OCI-LY3 (cell line): ENCODE measurements at regions not wholly inside any gene's neighbourhood (a gene's known extent, or its start where the extent isn't known, plus 50 kb on each side); places are given as distances from the start of the nearest gene placed in this dataset.

Experiments used
- H2AFZ ChIP-seq: fragments of 200-600, 300-600 bp; shearing (Covaris generic); 2 replicates; pipeline ENCODE4 v1.6.0; 2014; ENCODE audit warnings: antibody characterized with exemption, low read depth, low read length
- H3K27ac ChIP-seq: fragments of 200-600, 300-600 bp; sonication (generic); 2 replicates; pipeline ENCODE4 v1.5.1; 2014; ENCODE audit warnings: mild to moderate bottlenecking, low read length, moderate library complexity, mixed read lengths
- H3K27me3 ChIP-seq: fragments of 200-600, 300-600 bp; sonication (generic); 2 replicates; pipeline ENCODE4 v1.6.1; 2014; ENCODE audit warnings: low read depth, low read length, mixed read lengths
- H3K36me3 ChIP-seq: fragments of 200-600, 300-600 bp; sonication (generic); replicated peaks from 2 replicates; pipeline ENCODE3; 2014; ENCODE audit warnings: low read depth, low read length, mixed read lengths
- H3K4me1 ChIP-seq: fragments of 300-600, 200-600 bp; sonication (generic); 2 replicates; pipeline ENCODE4 v1.6.1; 2014; ENCODE audit warnings: low read length, mixed read lengths
- H3K4me2 ChIP-seq: fragments of 200-600, 300-600 bp; sonication (generic); 2 replicates; pipeline ENCODE4 v1.6.1; 2014; ENCODE audit warnings: low read length, mixed read lengths
- H3K4me3 ChIP-seq: fragments of 300-600, 200-600 bp; sonication (generic); 2 replicates; pipeline ENCODE4 v1.5.1; 2014; ENCODE audit warnings: antibody characterized with exemption, mild to moderate bottlenecking, low read length, moderate library complexity
- H3K79me2 ChIP-seq: fragments of 300-600, 200-600 bp; shearing (Covaris generic); 2 replicates; pipeline ENCODE4 v1.6.1; 2014; ENCODE audit warnings: mild to moderate bottlenecking, low read length, mixed read lengths
- H3K9ac ChIP-seq: fragments of 300-600, 200-600 bp; shearing (Covaris generic); 2 replicates; pipeline ENCODE4 v1.6.0; 2014; ENCODE audit warnings: mild to moderate bottlenecking, low read length, moderate library complexity
- H3K9me3 ChIP-seq: fragments of 200-600, 300-600 bp; shearing (Covaris generic); 2 replicates; pipeline ENCODE4 v1.6.1; 2014; ENCODE audit warnings: low read length, mixed read lengths; ENCODE audit not compliant: insufficient read depth
- H4K20me1 ChIP-seq: fragments of 200-600, 300-600 bp; sonication (generic); 2 replicates; pipeline ENCODE4 v1.6.1; 2016; ENCODE audit warnings: low read length, mixed read lengths; ENCODE audit not compliant: insufficient read depth
- EZH2phosphoT487 ChIP-seq: fragments of 200-600 bp; shearing (Covaris generic); IDR thresholded peaks from 2 replicates; pipeline ENCODE4 v1.6.1; 2018; ENCODE audit warnings: antibody characterized with exemption, mixed run types, low read depth
- TF ChIP-seq, protein P1 (sequence below): fragments of 200-600, 300-600 bp; sonication (generic); IDR thresholded peaks from 2 replicates; pipeline ENCODE4 v1.5.1; 2014; ENCODE audit warnings: antibody characterized with exemption, low read length, low read depth

DNA sequence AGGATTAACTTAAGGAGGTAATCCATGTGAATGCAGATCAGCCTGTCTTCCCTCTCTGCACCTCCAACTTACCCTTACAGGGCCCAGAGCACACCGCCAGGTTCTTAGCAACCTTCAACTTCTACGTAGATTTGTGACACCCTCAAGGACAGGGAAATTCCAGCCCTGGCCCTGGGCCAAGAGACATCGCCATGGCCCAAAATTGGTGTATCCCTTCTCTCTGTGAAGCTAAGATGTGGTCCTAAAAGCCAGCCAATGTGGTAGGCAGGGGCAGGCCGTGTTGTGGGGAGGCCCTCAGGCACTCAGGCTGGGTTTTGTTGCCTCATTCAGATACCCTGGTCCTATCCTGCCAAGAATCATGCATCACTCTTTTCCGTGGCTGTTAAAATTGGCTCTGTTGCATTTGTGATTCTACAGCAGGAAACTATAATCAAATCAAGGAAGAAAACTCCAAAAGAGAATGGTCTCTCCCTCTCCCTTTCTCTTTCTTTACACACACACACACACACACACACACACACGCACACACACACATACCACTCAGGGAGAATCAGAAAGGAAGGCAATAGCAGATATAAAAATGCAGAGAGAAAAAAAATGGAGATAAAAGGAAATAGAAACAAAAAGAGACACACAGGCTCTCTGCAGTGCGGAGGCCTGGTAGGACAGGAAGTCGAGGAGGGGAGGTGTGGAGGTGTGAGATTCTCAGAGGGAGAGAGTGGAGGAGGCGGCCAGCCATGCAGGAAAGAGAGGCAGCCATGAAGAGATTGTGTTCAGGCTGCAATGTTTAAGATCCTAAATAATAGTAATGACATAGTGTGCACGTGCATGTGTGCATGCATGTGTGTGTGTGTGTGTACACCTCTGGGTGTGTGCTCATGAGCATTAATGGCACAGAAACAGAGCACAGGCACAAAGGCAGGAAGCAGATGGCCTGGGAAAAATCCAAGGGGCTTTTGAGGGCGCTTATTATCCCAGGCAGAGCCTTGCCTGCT, 201.8 kb upstream of the LRFN2 start:
- H3K27me3 ChIP-seq: peaks cover 83% of the 10 kb centered on the region
- H3K4me3 ChIP-seq: no peak overlapping the region
- no peaks in the 10 kb centered on the region; the same call in 1 of the 2 replicates for H3K9me3 ChIP-seq
- TF ChIP-seq, protein P1, sequence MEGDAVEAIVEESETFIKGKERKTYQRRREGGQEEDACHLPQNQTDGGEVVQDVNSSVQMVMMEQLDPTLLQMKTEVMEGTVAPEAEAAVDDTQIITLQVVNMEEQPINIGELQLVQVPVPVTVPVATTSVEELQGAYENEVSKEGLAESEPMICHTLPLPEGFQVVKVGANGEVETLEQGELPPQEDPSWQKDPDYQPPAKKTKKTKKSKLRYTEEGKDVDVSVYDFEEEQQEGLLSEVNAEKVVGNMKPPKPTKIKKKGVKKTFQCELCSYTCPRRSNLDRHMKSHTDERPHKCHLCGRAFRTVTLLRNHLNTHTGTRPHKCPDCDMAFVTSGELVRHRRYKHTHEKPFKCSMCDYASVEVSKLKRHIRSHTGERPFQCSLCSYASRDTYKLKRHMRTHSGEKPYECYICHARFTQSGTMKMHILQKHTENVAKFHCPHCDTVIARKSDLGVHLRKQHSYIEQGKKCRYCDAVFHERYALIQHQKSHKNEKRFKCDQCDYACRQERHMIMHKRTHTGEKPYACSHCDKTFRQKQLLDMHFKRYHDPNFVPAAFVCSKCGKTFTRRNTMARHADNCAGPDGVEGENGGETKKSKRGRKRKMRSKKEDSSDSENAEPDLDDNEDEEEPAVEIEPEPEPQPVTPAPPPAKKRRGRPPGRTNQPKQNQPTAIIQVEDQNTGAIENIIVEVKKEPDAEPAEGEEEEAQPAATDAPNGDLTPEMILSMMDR: no peak
- no peak for TF ChIP-seq EZH2phosphoT487
- H3K9ac ChIP-seq: no peak overlapping the region
- H3K79me2 ChIP-seq: no peaks in the 10 kb centered on the region
- H3K36me3 ChIP-seq: no peaks in the 10 kb centered on the region
- no peaks in the 10 kb centered on the region for H3K4me1 ChIP-seq
- H2AFZ ChIP-seq: no peak overlapping the region
- H3K4me2 ChIP-seq: no peak overlapping the region
- no peak overlapping the region for H3K27ac ChIP-seq
- no peaks in the 10 kb centered on the region for H4K20me1 ChIP-seq

DNA sequence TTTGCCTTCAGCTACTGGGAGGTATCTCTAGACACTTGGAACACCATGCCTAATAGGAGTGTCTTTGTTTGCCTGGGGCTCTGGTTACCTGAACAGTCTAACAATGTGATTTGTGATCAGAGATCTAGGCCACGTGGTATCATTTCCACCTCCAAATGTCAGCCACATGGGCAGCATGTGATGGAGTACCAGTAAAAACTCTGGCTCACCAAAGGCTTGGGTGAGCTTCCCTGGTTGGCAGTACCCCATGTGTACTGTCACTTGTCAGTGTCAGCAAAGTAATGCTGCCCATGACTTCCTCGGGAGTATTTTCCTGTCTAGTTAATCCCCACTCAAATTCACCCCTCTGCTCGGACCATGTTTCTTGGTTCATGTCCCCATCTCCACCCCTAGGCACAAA, 195.2 kb upstream of the LRFN2 start:
- Histone ChIP-seq H3K27ac (no peak overlapping the region), H3K4me1 (no peaks in the 10 kb centered on the region), H3K79me2 (no peaks in the 10 kb centered on the region), H3K36me3 (no peaks in the 10 kb centered on the region), H3K9ac (no peak overlapping the region), H2AFZ (no peak overlapping the region), H3K27me3 (peaks cover 45% of the 10 kb centered on the region), H3K4me3 (no peak overlapping the region), H3K4me2 (no peak overlapping the region), H3K9me3 (no peaks in the 10 kb centered on the region), H4K20me1 (no peaks in the 10 kb centered on the region)
- TF ChIP-seq, protein P1: no peak
- no peak for TF ChIP-seq EZH2phosphoT487

DNA sequence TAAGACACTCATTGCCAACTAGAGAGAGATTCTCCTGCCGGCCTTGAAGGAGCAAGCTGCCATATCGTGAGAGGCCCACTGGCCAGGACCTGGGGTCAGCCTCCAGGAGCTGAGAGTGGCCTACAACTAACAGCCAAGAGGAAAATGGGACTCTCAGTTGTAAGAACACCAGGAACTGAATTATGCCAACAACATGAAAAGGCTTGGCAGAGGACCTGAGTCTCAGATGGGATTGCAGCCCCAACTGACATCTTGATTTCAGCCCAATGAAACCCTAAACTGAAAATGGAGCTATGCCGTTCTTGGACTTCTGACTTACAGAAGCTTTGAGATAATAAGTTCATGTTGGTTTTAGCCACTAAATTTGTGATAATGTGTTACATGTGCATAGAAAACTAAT, 193.5 kb upstream of the LRFN2 start:
- peaks cover 43% of the 10 kb centered on the region for H3K27me3 ChIP-seq
- TF ChIP-seq, protein P1: no peak
- no peaks in the 10 kb centered on the region for H3K9me3 ChIP-seq
- H4K20me1 ChIP-seq: no peaks in the 10 kb centered on the region
- no peak overlapping the region for H3K4me3 ChIP-seq
- no peak overlapping the region for H3K9ac ChIP-seq
- H3K79me2 ChIP-seq: no peaks in the 10 kb centered on the region
- no peaks in the 10 kb centered on the region for H3K4me1 ChIP-seq
- H3K27ac ChIP-seq: no peak overlapping the region
- H2AFZ ChIP-seq: no peak overlapping the region
- no peak overlapping the region for H3K4me2 ChIP-seq
- H3K36me3 ChIP-seq: no peaks in the 10 kb centered on the region

DNA sequence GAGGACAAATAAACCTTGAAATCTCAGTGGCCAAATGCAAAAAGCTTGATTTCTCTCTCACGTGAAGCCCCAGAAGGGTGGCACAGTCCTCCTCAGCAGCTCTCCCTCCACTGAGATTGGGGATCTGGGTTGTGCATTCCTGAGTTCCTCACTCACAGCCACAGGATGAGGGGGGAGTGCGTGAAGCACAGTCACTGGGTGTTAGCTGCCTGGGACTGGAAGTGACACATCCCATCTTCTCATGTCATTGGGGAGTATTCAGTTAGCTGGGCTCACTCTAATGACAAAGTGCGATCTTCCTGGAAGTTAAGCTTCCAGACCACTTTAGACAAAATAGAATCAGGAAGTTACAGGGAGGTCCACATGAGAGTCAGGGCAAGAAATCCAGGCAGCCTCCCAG, 192.2 kb upstream of the LRFN2 start:
- Histone ChIP-seq H2AFZ (no peak overlapping the region), H3K27me3 (peaks cover 41% of the 10 kb centered on the region), H3K4me3 (no peak overlapping the region), H3K4me2 (no peak overlapping the region), H3K9ac (no peak overlapping the region), H4K20me1 (no peaks in the 10 kb centered on the region), H3K4me1 (no peaks in the 10 kb centered on the region), H3K36me3 (no peaks in the 10 kb centered on the region), H3K27ac (no peak overlapping the region), H3K79me2 (no peaks in the 10 kb centered on the region), H3K9me3 (no peaks in the 10 kb centered on the region)
- TF ChIP-seq EZH2phosphoT487: no peak
- TF ChIP-seq, protein P1: no peak
